ENCODE measurements at regions not wholly inside any gene's neighbourhood (a gene's known extent, or its start where the extent isn't known, plus 50 kb on each side); places are given as distances from the start of the nearest gene placed in this dataset.
A peak's percentile ranks its signal among the peaks of the same experiment; 100 is the strongest.

- Histone ChIP-seq H3K9ac (no peak overlapping the region), H3K79me2 (ENCODE audit: insufficient read depth) (no peaks in the 10 kb centered on the region), H3K4me2 (ENCODE audit: unreplicated experiment) (no peak overlapping the region), H3K9me2 (ENCODE audit: insufficient read depth) (no peaks in the 10 kb centered on the region), H3K36me3 (ENCODE audit: low read depth) (no peaks in the 10 kb centered on the region), H3K27ac (no peak overlapping the region), H3K27me3 (replicated peaks; ENCODE audit: insufficient read depth) (peaks cover 45% of the 10 kb centered on the region), H3F3A (ENCODE audit: insufficient read depth) (no peaks in the 10 kb centered on the region), H3K9me3 (ENCODE audit: low read depth) (no peaks in the 10 kb centered on the region), H3K4me1 (ENCODE audit: insufficient read depth) (no peaks in the 10 kb centered on the region), H2AFZ (no peak overlapping the region), H3K4me3 (no peak overlapping the region), H4K20me1 (ENCODE audit: insufficient read depth) (no peaks in the 10 kb centered on the region)
- DNase-seq, result peak; percentile 45
- in situ Hi-C loops (cut with MboI), result no loop called here
- TF ChIP-seq EZH2 (IDR thresholded peaks at IDR 0.05; ENCODE audit: insufficient read depth, poor library complexity, severe bottlenecking) (no peak), EZH2phosphoT487 (IDR thresholded peaks at IDR 0.05; ENCODE audit: insufficient read depth, low read depth) (no peak)
- 14 to 27% methylated on average over 2 of the region's 2 CpGs for WGBS, 2 experiments (ENCODE audit: low coverage in 1 of 2, low lambda C conversion rate in 2 of 2, missing lambda C conversion rate in 2 of 2)
Measured at GRCh38 chr1:34681480-34682451, 73.1 kb upstream of the GJB5 start.

- no peak overlapping the region for H3K4me2 ChIP-seq (ENCODE audit: unreplicated experiment)
- H3K27me3 ChIP-seq (replicated peaks; ENCODE audit: insufficient read depth), result peaks cover 37% of the 10 kb centered on the region
- no peak overlapping the region for H3K27ac ChIP-seq
- H3K79me2 ChIP-seq (ENCODE audit: insufficient read depth), result no peaks in the 10 kb centered on the region
- no peak overlapping the region for H3K4me3 ChIP-seq
- no peaks in the 10 kb centered on the region for H3K9me2 ChIP-seq (ENCODE audit: insufficient read depth)
- in situ Hi-C loops (cut with MboI), result no loop called here
- no peaks in the 10 kb centered on the region for H3K36me3 ChIP-seq (ENCODE audit: low read depth)
- 68 to 78% methylated on average over 5 of the region's 5 CpGs for WGBS, 2 experiments (ENCODE audit: low coverage in 1 of 2, low lambda C conversion rate in 2 of 2, missing lambda C conversion rate in 2 of 2)
- H2AFZ ChIP-seq, result no peak overlapping the region
- DNase-seq, result no peak
- no peaks in the 10 kb centered on the region for H4K20me1 ChIP-seq (ENCODE audit: insufficient read depth)
- TF ChIP-seq EZH2phosphoT487 (IDR thresholded peaks at IDR 0.05; ENCODE audit: insufficient read depth, low read depth) (no peak), EZH2 (IDR thresholded peaks at IDR 0.05; ENCODE audit: insufficient read depth, poor library complexity, severe bottlenecking) (no peak)
- H3K9me3 ChIP-seq (ENCODE audit: low read depth), result no peaks in the 10 kb centered on the region
- no peaks in the 10 kb centered on the region for H3K4me1 ChIP-seq (ENCODE audit: insufficient read depth)
- no peaks in the 10 kb centered on the region for H3F3A ChIP-seq (ENCODE audit: insufficient read depth)
- H3K9ac ChIP-seq, result no peak overlapping the region
Measured at GRCh38 chr1:34682452-34683223, 72.2 kb upstream of the GJB5 start.

- in situ Hi-C loops (cut with MboI), result no loop called here
- peaks cover 30% of the 10 kb centered on the region for H3K27me3 ChIP-seq (replicated peaks; ENCODE audit: insufficient read depth)
- TF ChIP-seq EZH2 (IDR thresholded peaks at IDR 0.05; ENCODE audit: insufficient read depth, poor library complexity, severe bottlenecking) (no peak), EZH2phosphoT487 (IDR thresholded peaks at IDR 0.05; ENCODE audit: insufficient read depth, low read depth) (no peak)
- H3K9me2 ChIP-seq (ENCODE audit: insufficient read depth), result no peaks in the 10 kb centered on the region
- H3K4me3 ChIP-seq, result no peak overlapping the region
- no peaks in the 10 kb centered on the region for H3K4me1 ChIP-seq (ENCODE audit: insufficient read depth)
- H3K9ac ChIP-seq, result no peak overlapping the region
- no peaks in the 10 kb centered on the region for H3K36me3 ChIP-seq (ENCODE audit: low read depth)
- H3K27ac ChIP-seq, result no peak overlapping the region
- H2AFZ ChIP-seq, result no peak overlapping the region
- H3K9me3 ChIP-seq (ENCODE audit: low read depth), result no peaks in the 10 kb centered on the region
- no peak overlapping the region for H3K4me2 ChIP-seq (ENCODE audit: unreplicated experiment)
- WGBS, 2 experiments (ENCODE audit: low coverage in 1 of 2, low lambda C conversion rate in 2 of 2, missing lambda C conversion rate in 2 of 2), result 26 to 41% methylated on average over 3 of the region's 3 CpGs
- H3K79me2 ChIP-seq (ENCODE audit: insufficient read depth), result no peaks in the 10 kb centered on the region
- no peaks in the 10 kb centered on the region for H4K20me1 ChIP-seq (ENCODE audit: insufficient read depth)
- H3F3A ChIP-seq (ENCODE audit: insufficient read depth), result no peaks in the 10 kb centered on the region
- DNase-seq, result no peak
Measured at GRCh38 chr1:34683616-34684015, 71.2 kb upstream of the GJB5 start.

- Histone ChIP-seq H3K27ac (no peak overlapping the region), H4K20me1 (ENCODE audit: insufficient read depth) (no peaks in the 10 kb centered on the region), H3K9ac (no peak overlapping the region), H3K27me3 (replicated peaks; ENCODE audit: insufficient read depth) (peaks cover 36% of the 10 kb centered on the region), H3K4me3 (no peak overlapping the region), H3K4me2 (ENCODE audit: unreplicated experiment) (no peak overlapping the region), H3K36me3 (ENCODE audit: low read depth) (no peaks in the 10 kb centered on the region), H2AFZ (no peak overlapping the region), H3F3A (ENCODE audit: insufficient read depth) (no peaks in the 10 kb centered on the region), H3K79me2 (ENCODE audit: insufficient read depth) (no peaks in the 10 kb centered on the region), H3K9me3 (ENCODE audit: low read depth) (no peaks in the 10 kb centered on the region), H3K4me1 (ENCODE audit: insufficient read depth) (no peaks in the 10 kb centered on the region), H3K9me2 (ENCODE audit: insufficient read depth) (no peaks in the 10 kb centered on the region)
- TF ChIP-seq EZH2phosphoT487 (IDR thresholded peaks at IDR 0.05; ENCODE audit: insufficient read depth, low read depth), result no peak
- TF ChIP-seq EZH2 (IDR thresholded peaks at IDR 0.05; ENCODE audit: insufficient read depth, poor library complexity, severe bottlenecking), result no peak
- WGBS, 2 experiments (ENCODE audit: low coverage in 1 of 2, low lambda C conversion rate in 2 of 2, missing lambda C conversion rate in 2 of 2), result 8 to 10% methylated on average over 5 of the region's 5 CpGs
- no peak for DNase-seq
- in situ Hi-C loops (cut with MboI), result no loop called here
Measured at GRCh38 chr1:34684266-34684665, 70.6 kb upstream of the GJB5 start.
